ENCODE measurements at regions not wholly inside any gene's neighbourhood (a gene's known extent, or its start where the extent isn't known, plus 50 kb on each side); places are given as distances from the start of the nearest gene placed in this dataset.
A peak's percentile ranks its signal among the peaks of the same experiment; 100 is the strongest.
"Not testable (repeated sequence)": the region's sequence is repeated elsewhere in the genome, so short reads cannot be mapped to it uniquely, and the experiment has no call there.

DNA sequence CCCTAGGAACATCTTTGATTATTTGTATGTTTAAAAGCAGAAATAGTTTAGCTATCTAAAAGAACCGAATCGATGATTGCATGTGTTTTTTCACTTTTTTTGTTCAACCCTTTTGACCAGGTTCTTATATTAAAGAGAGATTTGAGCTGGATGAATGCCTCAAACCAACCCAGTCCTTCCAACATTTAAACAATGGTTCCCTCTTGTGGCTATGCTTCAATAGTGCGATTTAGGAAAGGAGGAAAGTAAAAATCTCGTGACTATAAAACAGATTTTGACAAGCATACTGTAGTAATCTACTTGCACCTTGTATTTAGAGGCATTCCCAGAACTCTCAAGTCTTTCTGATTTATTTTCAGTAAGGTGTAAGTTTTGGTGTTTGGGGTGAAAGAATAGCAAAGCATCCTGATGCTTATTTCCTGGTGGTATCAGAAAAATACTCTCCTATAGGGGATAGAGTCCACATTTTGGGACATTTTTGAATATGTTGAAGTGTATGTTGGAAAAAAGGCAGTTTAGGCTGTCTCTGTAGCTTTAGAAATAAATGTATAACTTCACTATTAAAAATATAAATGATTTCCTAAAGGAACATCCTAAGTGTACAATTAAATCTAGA lies 159.6 kb upstream of the KCNH8 start:
- H3K27ac ChIP-seq: no peak overlapping the region
- DNase-seq: no peak
- no peaks in the 10 kb centered on the region for H3K9me3 ChIP-seq
- no peak overlapping the region for H3K4me3 ChIP-seq
- H3K4me1 ChIP-seq: no peaks in the 10 kb centered on the region
- H3K27me3 ChIP-seq: no peaks in the 10 kb centered on the region
- no peaks in the 10 kb centered on the region for H3K36me3 ChIP-seq
- TF ChIP-seq POLR2A (IDR thresholded peaks at IDR 0.05) (no peak), CTCF (IDR thresholded peaks at IDR 0.05) (peak in 3 of 6 experiments; percentile 17 to 33 (median 29))

DNA sequence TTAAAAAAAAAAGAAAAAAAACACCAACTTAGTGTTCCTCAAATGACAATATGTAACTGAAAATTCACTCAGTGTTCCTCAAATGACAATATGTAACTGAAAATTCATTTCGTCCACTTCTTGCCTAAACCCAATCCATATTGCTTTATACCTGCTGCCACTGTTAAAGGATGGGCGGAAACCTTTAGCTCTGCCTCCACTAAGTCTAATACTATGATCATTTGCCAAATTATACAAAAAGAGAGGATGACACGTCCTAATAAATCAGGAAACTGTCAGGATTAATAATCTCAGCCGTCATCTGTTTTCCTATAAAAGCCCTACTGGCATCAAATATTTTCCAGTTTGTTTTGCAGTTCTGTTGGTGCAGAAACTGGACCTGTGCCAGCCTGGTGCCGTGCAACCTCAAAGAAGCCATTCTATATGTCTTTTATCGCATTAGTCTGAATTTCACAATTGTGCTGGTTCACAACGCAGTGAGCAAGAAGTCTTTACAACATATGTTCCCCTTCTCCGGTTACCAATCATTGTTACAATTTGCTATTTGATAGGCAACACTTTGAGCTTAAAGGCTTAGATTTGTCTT lies 160.4 kb upstream of the KCNH8 start:
- H3K36me3 ChIP-seq: no peaks in the 10 kb centered on the region
- TF ChIP-seq POLR2A (IDR thresholded peaks at IDR 0.05): no peak
- TF ChIP-seq CTCF (IDR thresholded peaks at IDR 0.05): no peak
- H3K27ac ChIP-seq: no peak overlapping the region
- no peak for DNase-seq
- H3K27me3 ChIP-seq: no peaks in the 10 kb centered on the region
- no peaks in the 10 kb centered on the region for H3K9me3 ChIP-seq
- no peak overlapping the region for H3K4me3 ChIP-seq
- no peaks in the 10 kb centered on the region for H3K4me1 ChIP-seq

DNA sequence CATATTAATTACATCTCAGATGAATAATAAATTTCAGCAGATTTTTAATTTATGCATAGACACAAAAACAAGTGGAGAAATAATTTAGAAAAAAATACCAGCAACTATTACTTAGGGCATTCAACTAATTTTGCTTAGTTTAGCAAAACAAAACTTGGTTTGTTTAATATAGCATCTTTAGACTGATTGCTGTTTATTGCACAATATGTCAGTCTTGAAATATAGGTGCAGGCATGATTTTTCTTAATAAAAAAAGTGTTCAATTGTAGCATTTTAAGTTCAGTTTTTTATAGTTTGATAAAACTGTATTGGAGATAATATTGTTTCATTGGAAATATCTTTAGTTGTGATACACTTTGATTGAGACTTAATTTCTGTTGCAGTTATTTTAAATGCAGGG lies 161.2 kb upstream of the KCNH8 start:
- Histone ChIP-seq H3K9me3 (no peaks in the 10 kb centered on the region), H3K4me3 (no peak overlapping the region), H3K27ac (no peak overlapping the region), H3K36me3 (no peaks in the 10 kb centered on the region), H3K4me1 (no peaks in the 10 kb centered on the region), H3K27me3 (no peaks in the 10 kb centered on the region)
- no peak for DNase-seq
- TF ChIP-seq CTCF (IDR thresholded peaks at IDR 0.05) (no peak), POLR2A (IDR thresholded peaks at IDR 0.05) (no peak)

GRCh38 chr3:18982920-18983319 lies 165.4 kb upstream of the KCNH8 start:
- TF ChIP-seq CTCF (IDR thresholded peaks at IDR 0.05) (no peak), POLR2A (IDR thresholded peaks at IDR 0.05) (no peak)
- H3K4me1 ChIP-seq: no peaks in the 10 kb centered on the region
- H3K36me3 ChIP-seq: no peaks in the 10 kb centered on the region
- H3K9me3 ChIP-seq: no peaks in the 10 kb centered on the region
- no peaks in the 10 kb centered on the region for H3K27me3 ChIP-seq
- H3K27ac ChIP-seq: no peak overlapping the region
- H3K4me3 ChIP-seq: no peak overlapping the region
- DNase-seq: no peak

- not testable (repeated sequence) for H3K36me3 ChIP-seq, H3K27me3 ChIP-seq, H3K4me1 ChIP-seq, DNase-seq, H3K27ac ChIP-seq, H3K4me3 ChIP-seq, H3K9me3 ChIP-seq
Measured at GRCh38 chr3:18976102-18976501, 172.2 kb upstream of the KCNH8 start.

DNA sequence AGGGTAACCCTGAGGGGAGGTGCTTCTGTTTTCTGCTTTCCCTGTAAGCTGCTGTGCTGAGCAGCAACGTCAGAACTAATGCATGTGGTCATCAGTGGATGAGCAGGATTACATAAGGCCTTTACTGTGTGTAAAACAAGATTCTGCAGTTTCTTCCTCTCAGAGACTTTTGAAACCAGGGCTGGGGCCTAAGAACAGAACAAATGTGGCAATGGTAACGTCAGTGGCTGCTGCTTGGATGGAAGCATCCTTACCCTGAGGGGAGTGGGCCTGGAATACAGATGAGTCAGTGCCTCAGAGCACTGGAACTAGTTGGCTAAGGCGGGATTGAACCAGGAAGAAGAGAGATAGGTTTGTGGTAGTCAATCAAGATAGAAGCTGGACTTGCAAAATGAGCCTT lies 180.2 kb upstream of the KCNH8 start:
- Histone ChIP-seq H3K4me3 (no peak overlapping the region), H3K27ac (no peak overlapping the region), H3K9me3 (no peaks in the 10 kb centered on the region), H3K36me3 (no peaks in the 10 kb centered on the region), H3K4me1 (no peaks in the 10 kb centered on the region), H3K27me3 (no peaks in the 10 kb centered on the region)
- DNase-seq: no peak
- TF ChIP-seq POLR2A (IDR thresholded peaks at IDR 0.05) (no peak), CTCF (IDR thresholded peaks at IDR 0.05) (no peak)

Measured in Peyer's patch (tissue), 4 donors.